ENCODE measurements at regions not wholly inside any gene's neighbourhood (a gene's known extent, or its start where the extent isn't known, plus 50 kb on each side); places are given as distances from the start of the nearest gene placed in this dataset.
"Not testable (repeated sequence)": the region's sequence is repeated elsewhere in the genome, so short reads cannot be mapped to it uniquely, and the experiment has no call there.

DNA sequence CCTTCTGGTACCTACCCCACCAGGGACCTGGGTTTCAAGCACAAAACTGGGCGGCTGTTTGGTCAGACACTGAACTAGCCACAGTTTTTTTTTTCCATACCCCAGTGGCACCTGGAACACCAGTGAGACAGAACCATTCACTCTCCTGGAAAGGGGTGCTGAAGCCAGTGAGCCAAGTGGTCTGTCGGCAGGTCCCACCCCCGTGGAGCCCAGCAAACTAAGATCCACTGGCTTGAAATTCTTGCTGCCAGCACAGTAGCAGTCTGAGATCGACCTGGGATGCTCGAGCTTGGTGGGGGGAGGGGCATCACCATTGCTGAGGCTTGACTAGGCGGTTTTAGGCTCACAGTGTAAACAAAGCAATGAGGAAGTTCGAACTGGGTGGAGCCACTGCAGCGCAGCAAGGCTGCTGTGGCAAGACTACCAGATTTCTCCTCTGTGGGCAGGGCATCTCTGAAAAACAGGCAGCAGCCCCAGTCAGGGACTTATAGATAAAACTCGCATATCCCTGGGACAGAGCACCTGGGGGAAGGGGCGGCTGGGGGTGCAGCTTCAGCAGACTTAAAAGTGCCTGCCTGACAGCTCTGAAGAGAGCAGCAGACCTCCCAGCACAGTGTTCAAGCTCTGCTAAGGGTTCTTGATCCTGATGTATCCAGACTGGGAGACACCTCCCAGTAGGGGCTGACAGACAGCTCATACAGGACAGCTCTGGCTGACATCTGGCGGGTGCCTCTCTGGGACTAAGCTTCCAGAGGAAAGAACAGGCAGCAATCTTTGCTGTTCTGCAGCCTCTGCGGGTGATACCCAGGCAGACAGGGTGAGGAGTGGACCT is 223.0 kb downstream of the COX18 start:
- WGBS, 10 experiments = 0 to 75% (median 49%) methylated on average over 1 to 7 of the region's 12 CpGs; no CpG with 5 or more reads in 2 of the 10 experiments
- no peak overlapping the region for H3K4me3 ChIP-seq
- H3K27ac ChIP-seq = no peak overlapping the region
- peak in 2 of 8 experiments; percentile 67 to 95 for ATAC-seq (replicated peaks in 6 of 8)
- no peaks in the 10 kb centered on the region for H3K4me1 ChIP-seq (replicated peaks in 1 of 2)
- in situ Hi-C loops (cut with MboI; ENCODE audit: low pct_unique_long_range_greater_than_20kb in 2 of 9, low sequenced_read_pairs in 9 of 9, unreplicated experiment in 9 of 9) = no loop called here

DNA sequence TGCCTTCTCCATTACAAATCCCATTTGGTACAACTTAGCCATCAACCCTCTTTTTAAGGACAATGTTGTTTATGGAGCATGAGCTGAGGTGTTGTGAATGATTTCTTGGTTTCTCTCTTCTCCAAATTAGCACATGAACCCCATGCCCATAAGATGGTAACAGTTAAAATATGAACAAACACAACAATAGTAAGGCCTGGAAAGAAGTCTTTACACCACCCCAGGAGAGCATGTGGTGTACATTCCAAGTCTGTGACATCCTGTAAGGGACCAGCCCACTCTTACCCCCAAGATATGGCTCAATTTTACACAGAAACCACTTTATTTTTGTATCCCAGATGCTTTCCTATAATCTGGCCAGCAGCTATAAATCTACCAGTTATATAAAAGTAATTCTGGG is 226.1 kb downstream of the COX18 start:
- Histone ChIP-seq H3K4me1 (replicated peaks in 1 of 2) (no peaks in the 10 kb centered on the region), H3K27ac (no peak overlapping the region), H3K4me3 (no peak overlapping the region)
- in situ Hi-C loops (cut with MboI; ENCODE audit: low pct_unique_long_range_greater_than_20kb in 2 of 9, low sequenced_read_pairs in 9 of 9, unreplicated experiment in 9 of 9) = no loop called here
- ATAC-seq (replicated peaks in 6 of 8) = peak in 1 of 8 experiments; percentile 59

DNA sequence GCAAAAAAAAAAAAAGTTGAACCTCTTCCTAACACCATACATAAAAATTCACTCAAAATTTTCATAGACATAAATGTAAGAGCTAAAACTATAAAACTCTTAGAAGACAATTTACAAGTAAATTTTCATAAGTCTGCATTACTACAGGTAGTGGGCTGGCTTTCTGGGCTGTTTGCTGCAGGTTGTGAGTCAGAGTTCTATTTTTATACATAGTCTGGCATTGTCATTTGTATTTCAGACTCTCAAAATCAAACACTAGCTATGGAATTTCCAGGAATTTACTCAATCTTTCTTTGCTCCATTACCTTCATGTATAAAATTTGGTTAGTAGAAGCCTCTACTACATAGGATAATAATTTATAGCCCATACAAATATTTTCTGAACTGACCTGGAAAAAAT is 227.2 kb downstream of the COX18 start:
- peak in 3 of 8 experiments; percentile 35 to 47 (median 42) for ATAC-seq (replicated peaks in 6 of 8)
- in situ Hi-C loops (cut with MboI; ENCODE audit: low pct_unique_long_range_greater_than_20kb in 2 of 9, low sequenced_read_pairs in 9 of 9, unreplicated experiment in 9 of 9) = no loop called here
- Histone ChIP-seq H3K4me1 (replicated peaks in 1 of 2) (no peaks in the 10 kb centered on the region), H3K4me3 (no peak overlapping the region), H3K27ac (no peak overlapping the region)

DNA sequence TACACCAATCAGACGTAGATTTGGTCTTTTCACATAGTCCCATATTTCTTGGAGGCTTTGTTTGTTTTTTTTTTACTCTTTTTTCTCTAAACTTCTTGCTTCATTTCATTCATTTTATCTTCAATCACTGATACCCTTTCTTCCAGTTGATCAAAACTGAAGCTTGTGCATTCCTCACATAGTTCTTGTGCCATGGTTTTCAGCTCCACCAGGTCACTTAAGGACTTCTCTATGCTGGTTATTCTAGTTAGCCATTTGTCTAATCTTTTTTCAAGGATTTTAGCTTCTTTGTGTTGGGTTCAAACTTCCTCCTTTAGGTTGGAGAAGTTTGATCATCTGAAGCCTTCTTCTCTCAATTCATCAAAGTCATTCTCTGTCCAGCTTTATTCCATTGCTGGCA is 229.3 kb downstream of the COX18 start:
- WGBS, 10 experiments = 0 to 100% (median 35%) methylated on average over 1 of the region's 1 CpG; no CpG with 5 or more reads in 2 of the 10 experiments
- H3K4me3 ChIP-seq; ATAC-seq (replicated peaks in 6 of 8); H3K4me1 ChIP-seq (replicated peaks in 1 of 2); H3K27ac ChIP-seq; in situ Hi-C loops (cut with MboI; ENCODE audit: low pct_unique_long_range_greater_than_20kb in 2 of 9, low sequenced_read_pairs in 9 of 9, unreplicated experiment in 9 of 9): not testable (repeated sequence)

DNA sequence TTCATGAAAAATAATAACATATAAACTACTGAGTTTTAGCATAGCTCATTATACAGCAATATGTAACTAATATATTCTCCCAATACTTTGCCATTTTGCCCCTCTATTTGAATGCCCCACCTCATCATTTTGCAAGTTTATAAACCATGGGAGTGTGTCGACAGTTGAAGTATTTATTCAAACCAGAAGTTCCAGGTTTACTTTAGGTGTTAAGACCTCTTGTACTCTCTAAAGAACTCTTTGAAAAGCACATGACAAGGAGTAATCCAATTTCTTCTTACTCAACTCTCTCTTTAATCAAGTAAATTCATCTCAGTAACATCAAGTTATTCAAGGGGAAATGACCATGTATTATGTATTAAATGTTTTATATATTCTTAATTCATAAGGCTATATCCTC is 240.7 kb downstream of the COX18 start:
- no peaks in the 10 kb centered on the region for H3K4me1 ChIP-seq (replicated peaks in 1 of 2)
- no peak overlapping the region for H3K4me3 ChIP-seq
- in situ Hi-C loops (cut with MboI; ENCODE audit: low pct_unique_long_range_greater_than_20kb in 2 of 9, low sequenced_read_pairs in 9 of 9, unreplicated experiment in 9 of 9) = no loop called here
- WGBS, 10 experiments = 0 to 80% (median 58%) methylated on average over 1 of the region's 1 CpG; no CpG with 5 or more reads in 2 of the 10 experiments
- H3K27ac ChIP-seq = no peak overlapping the region
- no peak for ATAC-seq (replicated peaks in 6 of 8)

DNA sequence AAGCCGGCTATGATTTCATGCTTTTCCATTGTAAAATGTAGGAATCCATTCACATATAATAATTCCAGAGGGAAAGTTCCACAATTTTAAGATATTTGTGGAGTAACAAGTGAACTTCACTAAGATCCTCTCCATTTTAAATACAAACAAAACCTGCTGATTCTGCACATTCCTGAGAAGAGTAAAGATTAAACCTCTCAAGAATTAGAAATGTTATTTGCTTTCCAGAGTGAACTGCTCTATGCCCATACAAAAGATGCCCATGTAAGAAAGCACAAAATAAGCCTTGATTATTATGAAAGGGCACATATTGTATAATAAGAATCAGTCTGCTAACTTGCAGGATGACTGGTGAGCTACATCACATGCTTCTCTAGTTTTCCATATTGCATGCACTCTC is 241.5 kb downstream of the COX18 start:
- WGBS, 10 experiments = 0 to 100% (median 39%) methylated on average over 1 of the region's 1 CpG; no CpG with 5 or more reads in 2 of the 10 experiments
- no peak for ATAC-seq (replicated peaks in 6 of 8)
- in situ Hi-C loops (cut with MboI; ENCODE audit: low pct_unique_long_range_greater_than_20kb in 2 of 9, low sequenced_read_pairs in 9 of 9, unreplicated experiment in 9 of 9) = no loop called here
- no peaks in the 10 kb centered on the region for H3K4me1 ChIP-seq (replicated peaks in 1 of 2)
- H3K4me3 ChIP-seq = no peak overlapping the region
- no peak overlapping the region for H3K27ac ChIP-seq

DNA sequence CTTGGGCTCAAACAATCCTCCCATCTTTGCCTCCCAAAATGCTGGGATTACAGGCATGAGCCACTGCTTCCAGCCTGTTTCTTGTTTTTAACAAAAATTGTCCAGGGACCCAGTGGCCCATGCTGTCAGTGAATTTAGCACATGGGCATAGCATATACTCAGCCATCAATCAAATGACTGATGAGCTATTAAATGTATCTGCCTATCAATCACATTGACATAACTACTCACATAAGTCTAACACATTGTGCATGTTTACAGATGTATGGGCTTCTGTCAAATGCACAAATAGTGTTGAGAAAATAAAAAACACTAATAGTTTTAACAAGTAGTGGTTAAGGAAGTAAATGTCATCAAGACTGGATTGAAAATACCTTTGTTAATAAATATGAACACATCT is 249.4 kb downstream of the COX18 start:
- ATAC-seq (replicated peaks in 6 of 8) = no peak
- in situ Hi-C loops (cut with MboI; ENCODE audit: low pct_unique_long_range_greater_than_20kb in 2 of 9, low sequenced_read_pairs in 9 of 9, unreplicated experiment in 9 of 9) = no loop called here
- Histone ChIP-seq H3K4me1 (replicated peaks in 1 of 2) (no peaks in the 10 kb centered on the region), H3K27ac (no peak overlapping the region), H3K4me3 (no peak overlapping the region)

DNA sequence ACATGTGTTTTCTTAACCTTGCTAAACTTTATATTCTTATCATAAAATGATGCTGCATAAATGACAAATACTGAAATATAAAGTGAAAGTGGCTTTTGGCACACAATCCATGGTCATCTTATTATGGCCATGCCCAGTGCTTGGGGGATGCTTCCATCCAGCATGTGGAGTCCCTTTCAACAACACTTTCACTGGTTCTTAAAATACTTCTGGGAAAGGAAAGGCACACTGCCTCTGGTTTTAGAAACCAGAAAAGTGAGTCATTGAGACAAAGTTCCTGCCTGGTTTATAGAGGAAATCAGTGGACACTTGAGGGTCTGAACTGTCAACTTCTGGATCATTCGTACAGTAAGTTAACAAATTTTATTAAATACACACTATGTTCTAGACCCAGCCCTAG is 248.0 kb upstream of the ADAMTS3 start:
- H3K4me1 ChIP-seq (replicated peaks in 1 of 2) = no peaks in the 10 kb centered on the region
- WGBS, 10 experiments = 0 to 100% (median 89%) methylated on average over 1 of the region's 1 CpG; no CpG with 5 or more reads in 2 of the 10 experiments
- no peak for ATAC-seq (replicated peaks in 6 of 8)
- H3K27ac ChIP-seq = no peak overlapping the region
- H3K4me3 ChIP-seq = no peak overlapping the region
- in situ Hi-C loops (cut with MboI; ENCODE audit: low pct_unique_long_range_greater_than_20kb in 2 of 9, low sequenced_read_pairs in 9 of 9, unreplicated experiment in 9 of 9) = no loop called here

DNA sequence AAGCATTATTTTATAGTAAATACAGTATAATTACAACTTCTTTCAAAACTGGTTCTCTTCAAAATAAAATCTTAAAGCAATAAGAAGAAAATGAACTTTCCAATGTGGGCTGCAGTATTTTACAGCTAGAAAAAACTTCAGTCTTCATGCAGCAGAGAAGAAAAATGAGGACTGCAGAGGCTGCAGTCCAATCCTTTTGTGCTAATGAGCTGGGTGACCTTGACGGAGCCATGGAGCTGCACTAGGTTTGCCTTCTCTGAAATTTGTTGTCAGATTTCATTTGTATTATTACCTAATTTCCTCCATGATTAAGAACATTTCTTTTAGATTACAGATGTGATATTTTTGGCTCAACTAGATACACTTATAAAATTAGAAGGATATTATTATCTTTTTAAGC is 245.2 kb upstream of the ADAMTS3 start:
- in situ Hi-C loops (cut with MboI; ENCODE audit: low pct_unique_long_range_greater_than_20kb in 2 of 9, low sequenced_read_pairs in 9 of 9, unreplicated experiment in 9 of 9) = no loop called here
- Histone ChIP-seq H3K4me3 (no peak overlapping the region), H3K27ac (no peak overlapping the region), H3K4me1 (replicated peaks in 1 of 2) (no peaks in the 10 kb centered on the region)
- 0 to 100% (median 54%) methylated on average over 1 of the region's 1 CpG; no CpG with 5 or more reads in 3 of the 10 experiments for WGBS, 10 experiments
- no peak for ATAC-seq (replicated peaks in 6 of 8)

DNA sequence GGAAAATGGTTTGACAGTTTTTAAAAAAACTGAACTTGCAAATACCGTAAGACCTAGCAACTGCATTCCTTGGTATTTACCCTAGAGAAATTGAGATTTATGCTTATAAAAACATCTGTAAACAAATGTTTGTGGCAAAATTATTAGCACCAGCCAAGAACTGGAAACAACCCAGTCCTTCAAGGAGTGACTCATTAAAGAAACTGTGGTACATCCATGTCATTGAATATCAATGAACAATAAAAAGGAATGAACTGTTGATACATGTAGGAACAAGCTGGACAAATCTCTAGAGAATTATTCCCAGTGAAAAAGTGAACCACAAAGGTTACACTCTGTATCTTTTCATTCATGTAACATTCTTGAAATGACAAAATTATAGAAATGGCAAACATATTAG is 240.2 kb upstream of the ADAMTS3 start:
- WGBS, 10 experiments = 0 to 100% (median 100%) methylated on average over 1 of the region's 1 CpG; no CpG with 5 or more reads in 3 of the 10 experiments
- ATAC-seq (replicated peaks in 6 of 8) = peak in 2 of 8 experiments; percentile 33 to 40
- in situ Hi-C loops (cut with MboI; ENCODE audit: low pct_unique_long_range_greater_than_20kb in 2 of 9, low sequenced_read_pairs in 9 of 9, unreplicated experiment in 9 of 9) = no loop called here
- H3K4me3 ChIP-seq = no peak overlapping the region
- no peaks in the 10 kb centered on the region for H3K4me1 ChIP-seq (replicated peaks in 1 of 2)
- no peak overlapping the region for H3K27ac ChIP-seq

DNA sequence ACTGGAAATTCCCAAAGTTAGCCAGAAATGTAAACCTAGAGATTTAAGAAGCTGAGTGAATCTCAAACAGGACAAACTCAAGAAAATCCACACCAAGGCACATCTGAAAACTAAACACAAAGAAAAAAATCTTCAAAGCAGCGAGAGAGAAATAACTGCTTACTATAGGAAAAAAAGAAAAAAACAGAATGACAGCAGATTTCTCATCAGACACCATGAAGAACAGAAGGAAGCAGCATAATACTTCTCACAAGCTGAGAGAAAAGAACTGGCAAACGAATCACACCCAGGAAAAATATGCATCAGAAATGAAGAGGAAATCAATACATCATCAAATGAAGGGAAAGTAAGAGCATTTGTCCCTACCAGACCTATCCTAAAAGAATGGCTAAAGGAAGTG is 236.3 kb upstream of the ADAMTS3 start:
- ATAC-seq (replicated peaks in 6 of 8) = no peak
- Histone ChIP-seq H3K27ac (no peak overlapping the region), H3K4me1 (replicated peaks in 1 of 2) (no peaks in the 10 kb centered on the region), H3K4me3 (no peak overlapping the region)
- 12 to 83% (median 38%) methylated on average over 1 to 2 of the region's 2 CpGs; no CpG with 5 or more reads in 1 of the 10 experiments for WGBS, 10 experiments
- in situ Hi-C loops (cut with MboI; ENCODE audit: low pct_unique_long_range_greater_than_20kb in 2 of 9, low sequenced_read_pairs in 9 of 9, unreplicated experiment in 9 of 9) = no loop called here

DNA sequence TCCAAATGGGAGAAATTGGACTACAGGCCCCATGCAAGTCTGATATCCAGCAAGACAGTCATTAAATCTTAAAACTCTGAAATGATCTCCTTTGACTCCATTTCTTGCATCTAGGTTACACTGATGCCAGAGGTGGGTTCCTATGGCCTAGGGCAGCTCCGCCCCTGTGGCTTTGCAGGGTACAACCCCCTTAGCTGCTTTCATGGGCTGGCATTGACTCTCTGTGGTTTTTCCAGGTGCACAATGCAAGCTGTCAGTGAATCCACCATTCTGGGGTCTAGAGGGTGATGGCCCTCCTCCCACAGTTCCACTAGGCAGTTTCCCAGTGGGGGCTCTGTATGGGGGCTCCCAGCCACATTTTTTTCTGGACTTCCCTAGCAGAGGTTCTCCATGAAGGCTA is 228.5 kb upstream of the ADAMTS3 start:
- WGBS, 10 experiments = 100% methylated on average over 1 of the region's 1 CpG; no CpG with 5 or more reads in 9 of the 10 experiments

DNA sequence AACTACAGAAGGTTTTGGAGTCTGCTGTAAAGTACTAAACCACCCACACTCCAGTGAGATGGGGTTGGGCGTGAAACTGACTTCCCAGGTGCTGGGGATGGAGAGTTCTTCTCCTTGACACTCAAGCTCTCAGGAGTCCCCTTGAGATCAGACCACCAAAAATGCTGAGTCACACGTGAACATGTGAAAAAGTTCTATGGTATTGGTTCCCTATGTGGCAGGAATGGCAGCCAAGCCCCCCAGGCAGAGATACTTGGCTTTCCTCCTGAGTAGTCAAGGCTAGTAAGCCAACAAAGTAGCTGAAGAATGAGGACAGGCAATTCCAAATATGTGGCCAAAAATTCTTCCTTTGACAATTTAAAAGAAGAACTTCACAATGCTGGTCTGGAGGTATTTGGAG is 222.0 kb upstream of the ADAMTS3 start:
- in situ Hi-C loops (cut with MboI; ENCODE audit: low pct_unique_long_range_greater_than_20kb in 2 of 9, low sequenced_read_pairs in 9 of 9, unreplicated experiment in 9 of 9) = no loop called here
- no peak overlapping the region for H3K27ac ChIP-seq
- WGBS, 10 experiments = 0 to 90% (median 60%) methylated on average over 1 to 2 of the region's 2 CpGs; no CpG with 5 or more reads in 3 of the 10 experiments
- no peaks in the 10 kb centered on the region for H3K4me1 ChIP-seq (replicated peaks in 1 of 2)
- no peak for ATAC-seq (replicated peaks in 6 of 8)
- no peak overlapping the region for H3K4me3 ChIP-seq

More for the DNA sequence above, 228.5 kb upstream of the ADAMTS3 start:
- no peak overlapping the region for H3K27ac ChIP-seq
- no peaks in the 10 kb centered on the region for H3K4me1 ChIP-seq (replicated peaks in 1 of 2)
- in situ Hi-C loops (cut with MboI; ENCODE audit: low pct_unique_long_range_greater_than_20kb in 2 of 9, low sequenced_read_pairs in 9 of 9, unreplicated experiment in 9 of 9) = no loop called here
- ATAC-seq (replicated peaks in 6 of 8) = no peak
- H3K4me3 ChIP-seq = no peak overlapping the region

DNA sequence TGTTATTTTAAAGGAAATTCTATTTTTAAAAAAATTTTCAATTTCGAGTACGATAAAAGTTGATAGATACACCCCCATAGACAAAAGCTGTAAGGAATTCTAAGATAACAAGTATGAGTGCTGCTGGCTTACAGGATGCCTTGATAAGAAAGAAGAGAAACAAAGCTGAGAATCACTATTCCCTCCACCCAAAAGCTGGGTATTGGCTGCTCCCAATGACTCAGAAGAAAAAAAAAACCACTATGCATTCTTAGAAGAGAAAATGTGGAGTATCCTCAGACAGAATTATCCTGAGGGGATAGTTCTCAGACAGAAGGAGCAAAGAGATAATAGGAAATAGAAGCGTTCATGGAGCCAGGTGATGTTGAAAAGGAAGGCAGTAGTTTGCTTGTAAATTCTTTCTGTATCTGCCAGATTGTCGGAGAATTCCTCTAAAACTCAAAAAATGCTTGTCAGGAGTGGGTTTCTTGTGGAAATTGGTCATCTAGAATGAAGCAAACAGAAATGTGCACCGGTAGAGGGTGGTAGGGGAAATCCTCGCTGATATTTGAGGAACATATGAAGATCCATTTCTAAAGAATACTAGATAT is 217.5 kb upstream of the ADAMTS3 start:
- peak in 2 of 8 experiments; percentile 20 to 66 for ATAC-seq (replicated peaks in 6 of 8)

More for the DNA sequence above, 217.5 kb upstream of the ADAMTS3 start:
- H3K4me3 ChIP-seq = no peak overlapping the region
- in situ Hi-C loops (cut with MboI; ENCODE audit: low pct_unique_long_range_greater_than_20kb in 2 of 9, low sequenced_read_pairs in 9 of 9, unreplicated experiment in 9 of 9) = no loop called here
- no peak overlapping the region for H3K27ac ChIP-seq
- 44 to 94% (median 83%) methylated on average over 3 to 6 of the region's 6 CpGs; no CpG with 5 or more reads in 1 of the 10 experiments for WGBS, 10 experiments
- H3K4me1 ChIP-seq (replicated peaks in 1 of 2) = no peaks in the 10 kb centered on the region
